ENCODE measurements at regions not wholly inside any gene's neighbourhood (a gene's known extent, or its start where the extent isn't known, plus 50 kb on each side); places are given as distances from the start of the nearest gene placed in this dataset.

GRCh38 chr11:122538060-122538459 is 117.5 kb upstream of the UBASH3B start:
- no peak for TF ChIP-seq CTCF (IDR thresholded peaks at IDR 0.05)
- Histone ChIP-seq H3K4me1 (ENCODE audit: control insufficient read depth, insufficient read depth, low read length) (no peaks in the 10 kb centered on the region), H3K27ac (ENCODE audit: low read length) (no peak overlapping the region), H3K27me3 (ENCODE audit: control insufficient read depth, insufficient read depth, low read length) (no peaks in the 10 kb centered on the region), H3K36me3 (ENCODE audit: control insufficient read depth, insufficient read depth, low read length) (no peaks in the 10 kb centered on the region), H3K9me3 (ENCODE audit: control insufficient read depth, insufficient read depth, low read length) (peaks cover 7% of the 10 kb centered on the region), H3K4me3 (ENCODE audit: low read length) (no peak overlapping the region)
- peaks cover 19% of the 10 kb centered on the region for H3K36me3 Mint-ChIP-seq
- ATAC-seq (no peak), DNase-seq (no peak)
- H3K4me1 Mint-ChIP-seq = no peaks in the 10 kb centered on the region
- 100% methylated on average over 3 of the region's 3 CpGs for WGBS (ENCODE audit: insufficient coverage)
- H3K27ac Mint-ChIP-seq = no peak overlapping the region
- H3K9me3 Mint-ChIP-seq = peaks cover 7 to 19% of the 10 kb centered on the region in 2 donors
- no peak overlapping the region for H3K4me3 Mint-ChIP-seq
- H3K27me3 Mint-ChIP-seq (ENCODE audit: low read depth in 2 of 2) = peaks cover 0 to 8% of the 10 kb centered on the region in 2 donors
- intact Hi-C loops (cut with micrococcal nuclease) = no loop called here

- Histone ChIP-seq H3K27ac (ENCODE audit: low read length) (no peak overlapping the region), H3K36me3 (ENCODE audit: control insufficient read depth, insufficient read depth, low read length) (no peaks in the 10 kb centered on the region), H3K9me3 (ENCODE audit: control insufficient read depth, insufficient read depth, low read length) (no peaks in the 10 kb centered on the region), H3K4me1 (ENCODE audit: control insufficient read depth, insufficient read depth, low read length) (no peaks in the 10 kb centered on the region), H3K27me3 (ENCODE audit: control insufficient read depth, insufficient read depth, low read length) (no peaks in the 10 kb centered on the region), H3K4me3 (ENCODE audit: low read length) (no peak overlapping the region)
- no peak for DNase-seq
- no peak for ATAC-seq
- intact Hi-C loops (cut with micrococcal nuclease) = no loop called here
- Mint-ChIP-seq H3K27me3 (ENCODE audit: low read depth in 2 of 2) (peaks cover 26 to 51% of the 10 kb centered on the region in 2 donors), H3K4me1 (no peaks in the 10 kb centered on the region), H3K4me3 (no peak overlapping the region), H3K36me3 (no peaks in the 10 kb centered on the region), H3K9me3 (no peaks in the 10 kb centered on the region), H3K27ac (no peak overlapping the region)
- WGBS (ENCODE audit: insufficient coverage) = 69% methylated on average over 2 of the region's 2 CpGs
- TF ChIP-seq CTCF (IDR thresholded peaks at IDR 0.05) = no peak
Measured at GRCh38 chr11:122524898-122525297, 130.6 kb upstream of the UBASH3B start.

- Mint-ChIP-seq H3K36me3 (no peaks in the 10 kb centered on the region), H3K27me3 (ENCODE audit: low read depth in 2 of 2) (peaks cover 24 to 48% of the 10 kb centered on the region in 2 donors), H3K4me1 (no peaks in the 10 kb centered on the region), H3K4me3 (no peak overlapping the region), H3K27ac (no peak overlapping the region), H3K9me3 (no peaks in the 10 kb centered on the region)
- no peak for TF ChIP-seq CTCF (IDR thresholded peaks at IDR 0.05)
- intact Hi-C loops (cut with micrococcal nuclease) = no loop called here
- Histone ChIP-seq H3K4me3 (ENCODE audit: low read length) (no peak overlapping the region), H3K4me1 (ENCODE audit: control insufficient read depth, insufficient read depth, low read length) (no peaks in the 10 kb centered on the region), H3K27ac (ENCODE audit: low read length) (no peak overlapping the region), H3K27me3 (ENCODE audit: control insufficient read depth, insufficient read depth, low read length) (no peaks in the 10 kb centered on the region), H3K36me3 (ENCODE audit: control insufficient read depth, insufficient read depth, low read length) (no peaks in the 10 kb centered on the region), H3K9me3 (ENCODE audit: control insufficient read depth, insufficient read depth, low read length) (no peaks in the 10 kb centered on the region)
- ATAC-seq (no peak), DNase-seq (no peak)
- WGBS (ENCODE audit: insufficient coverage) = 35% methylated on average over 7 of the region's 10 CpGs
Measured at GRCh38 chr11:122523846-122524805, 131.4 kb upstream of the UBASH3B start.

All from natural killer cell (primary cell).